GM20000 (cell line): ENCODE measurements at regions not wholly inside any gene's neighbourhood (a gene's known extent, or its start where the extent isn't known, plus 50 kb on each side); places are given as distances from the start of the nearest gene placed in this dataset.
A peak's percentile ranks its signal among the peaks of the same experiment; 100 is the strongest.

Experiments used
- DNase-seq: peaks from one replicate; pipeline ENCODE4 v3.0.0; 2012; ENCODE audit warnings: low spot score
- TF ChIP-seq, protein P1 (sequence below): IDR thresholded peaks from 2 replicates; pipeline ENCODE4 v1.5.1; 2012; ENCODE audit warnings: mild to moderate bottlenecking, control low read depth; ENCODE audit errors: extremely low read depth, missing control alignments

DNA sequence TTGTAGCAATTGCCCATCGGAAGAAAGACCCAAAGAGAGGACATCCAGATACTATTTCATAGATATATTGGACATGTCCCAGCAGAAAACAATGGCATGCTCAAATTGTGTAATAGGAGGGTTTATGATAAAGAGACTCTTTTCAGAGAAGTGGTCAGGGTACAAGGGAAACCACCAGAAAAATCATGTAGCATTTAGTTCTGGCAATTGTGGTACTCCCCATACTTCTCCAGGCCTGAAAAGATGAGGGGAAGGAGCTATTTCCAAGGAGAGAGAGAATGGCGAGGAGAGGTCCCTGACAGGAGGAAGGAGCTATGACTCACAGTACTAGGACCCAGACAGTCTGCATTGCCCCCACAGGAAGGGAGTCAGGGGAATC, 68.4 kb upstream of the ADO start:
- no peak for DNase-seq
- TF ChIP-seq, protein P1, sequence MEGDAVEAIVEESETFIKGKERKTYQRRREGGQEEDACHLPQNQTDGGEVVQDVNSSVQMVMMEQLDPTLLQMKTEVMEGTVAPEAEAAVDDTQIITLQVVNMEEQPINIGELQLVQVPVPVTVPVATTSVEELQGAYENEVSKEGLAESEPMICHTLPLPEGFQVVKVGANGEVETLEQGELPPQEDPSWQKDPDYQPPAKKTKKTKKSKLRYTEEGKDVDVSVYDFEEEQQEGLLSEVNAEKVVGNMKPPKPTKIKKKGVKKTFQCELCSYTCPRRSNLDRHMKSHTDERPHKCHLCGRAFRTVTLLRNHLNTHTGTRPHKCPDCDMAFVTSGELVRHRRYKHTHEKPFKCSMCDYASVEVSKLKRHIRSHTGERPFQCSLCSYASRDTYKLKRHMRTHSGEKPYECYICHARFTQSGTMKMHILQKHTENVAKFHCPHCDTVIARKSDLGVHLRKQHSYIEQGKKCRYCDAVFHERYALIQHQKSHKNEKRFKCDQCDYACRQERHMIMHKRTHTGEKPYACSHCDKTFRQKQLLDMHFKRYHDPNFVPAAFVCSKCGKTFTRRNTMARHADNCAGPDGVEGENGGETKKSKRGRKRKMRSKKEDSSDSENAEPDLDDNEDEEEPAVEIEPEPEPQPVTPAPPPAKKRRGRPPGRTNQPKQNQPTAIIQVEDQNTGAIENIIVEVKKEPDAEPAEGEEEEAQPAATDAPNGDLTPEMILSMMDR = no peak

DNA sequence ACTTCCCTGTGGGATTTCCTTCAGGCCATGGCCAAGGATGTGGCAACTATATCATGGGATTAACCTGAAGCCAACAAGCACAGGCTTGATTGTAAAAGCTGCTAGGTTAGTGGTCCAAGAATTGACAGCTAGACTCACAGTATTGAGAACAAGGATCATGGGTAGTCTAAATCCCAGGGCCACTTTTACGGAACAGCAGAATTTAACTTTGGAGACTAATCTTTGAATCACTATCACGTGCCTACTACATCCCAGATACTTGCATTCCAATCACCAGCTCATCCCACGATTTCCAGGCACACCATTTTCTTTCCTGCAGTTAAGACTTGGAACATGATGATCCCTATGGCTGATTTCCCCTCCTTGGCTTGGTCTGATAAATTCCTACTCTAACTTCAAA, 65.6 kb upstream of the ADO start:
- TF ChIP-seq, protein P1 = no peak
- no peak for DNase-seq

DNA sequence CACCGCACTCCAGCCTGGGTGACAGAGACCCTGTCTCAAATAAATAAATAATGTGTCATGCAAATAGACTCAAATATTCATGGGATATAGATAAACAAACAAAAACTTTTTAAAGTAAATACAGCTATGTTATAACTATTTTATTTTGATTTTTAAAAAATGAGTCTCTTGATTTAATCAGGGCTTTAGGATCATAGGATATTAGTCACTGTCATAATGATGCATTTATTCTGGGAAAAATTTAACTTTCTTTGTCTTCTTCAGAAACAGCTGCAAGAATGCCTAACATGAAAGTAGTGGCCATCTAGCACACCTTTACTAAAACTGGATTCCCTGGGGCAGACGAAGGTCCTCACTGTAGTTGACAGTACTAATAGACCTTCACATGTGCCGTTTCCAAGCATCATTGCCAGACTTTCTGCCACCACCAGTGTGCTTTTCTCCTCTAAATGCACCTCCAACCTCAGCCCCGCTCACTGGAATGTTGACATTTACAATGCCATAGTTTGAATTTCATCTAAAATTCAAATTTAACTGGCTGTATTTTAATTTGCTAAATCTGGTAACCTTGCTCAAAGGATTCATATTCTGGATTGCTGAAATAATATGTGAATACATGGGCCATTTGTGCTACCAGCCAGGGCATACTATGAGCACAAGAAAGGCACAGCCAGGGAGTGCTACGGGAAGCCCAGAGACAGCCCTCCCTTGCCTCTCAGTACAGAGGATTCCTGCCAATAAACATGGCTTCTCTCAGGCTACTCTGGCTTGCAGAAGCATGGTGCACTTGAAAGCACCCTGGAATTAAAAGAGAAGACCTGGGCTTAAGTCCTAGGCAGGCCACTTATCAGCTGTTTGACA, 63.4 kb upstream of the ADO start:
- no peak for DNase-seq
- TF ChIP-seq, protein P1 = no peak

DNA sequence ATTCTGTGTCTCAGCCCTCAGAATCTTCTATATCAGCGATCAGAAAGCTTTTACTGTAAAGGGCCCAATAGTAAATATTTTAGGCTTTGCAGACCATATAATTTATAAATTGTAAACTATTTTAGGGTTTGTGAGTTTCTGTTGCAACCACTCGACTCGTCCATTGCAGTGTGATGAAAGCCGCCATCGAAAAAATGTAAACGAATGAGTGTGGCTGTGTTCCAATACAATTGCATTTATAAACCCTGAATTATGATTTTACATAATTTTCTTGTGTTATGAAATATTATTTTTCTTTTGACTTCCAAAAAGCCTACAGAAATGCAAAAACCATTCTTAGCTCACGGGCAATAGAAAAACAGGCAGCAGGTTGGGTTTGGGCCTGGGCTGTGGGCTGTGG, 62.5 kb upstream of the ADO start:
- no peak for DNase-seq
- TF ChIP-seq, protein P1 = no peak

DNA sequence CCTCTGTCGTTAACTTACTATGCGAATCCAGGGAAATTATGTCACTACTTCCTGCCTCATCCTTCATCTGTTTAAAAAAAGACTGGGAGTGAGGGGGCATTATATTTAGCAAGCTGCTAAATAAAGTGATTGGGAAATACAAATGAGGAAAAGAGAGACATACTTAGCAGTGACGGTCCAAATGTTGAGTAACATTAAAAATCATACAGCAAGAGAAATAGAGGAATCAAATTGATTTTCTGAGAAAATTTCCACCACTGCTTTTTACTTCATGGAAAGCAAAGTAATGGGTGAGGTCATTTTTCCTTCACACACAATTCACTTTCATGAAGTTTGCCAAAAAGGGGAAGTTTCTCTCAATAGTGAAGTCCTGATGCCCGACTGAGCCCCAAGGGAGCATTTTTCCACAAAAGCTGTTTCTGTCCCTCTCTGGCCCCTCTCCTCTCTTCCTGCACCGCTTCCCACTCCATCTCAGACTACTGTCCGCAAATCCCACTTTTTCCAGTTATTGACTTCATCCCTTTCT, 61.9 kb upstream of the ADO start:
- TF ChIP-seq, protein P1 = no peak
- peak; percentile 22 for DNase-seq

DNA sequence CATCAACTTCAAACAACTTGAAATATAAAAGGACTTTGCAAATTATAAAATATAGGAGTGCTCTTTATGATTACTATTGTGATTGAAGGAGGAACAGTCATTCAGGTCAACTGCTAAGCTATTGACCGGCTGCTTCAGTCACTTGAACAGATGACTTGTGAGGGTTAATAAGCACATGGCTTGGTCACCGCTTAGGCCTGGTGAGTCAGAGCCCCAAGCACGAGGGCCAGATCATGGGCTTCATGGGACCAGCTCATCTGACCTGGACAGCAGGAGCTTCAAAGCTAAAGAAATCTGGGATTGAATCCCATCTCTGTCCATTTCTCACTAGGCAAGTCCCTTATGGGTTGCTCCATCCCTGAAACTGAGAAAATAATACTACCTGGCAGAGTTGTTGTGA, 60.4 kb upstream of the ADO start:
- TF ChIP-seq, protein P1 = no peak
- no peak for DNase-seq

DNA sequence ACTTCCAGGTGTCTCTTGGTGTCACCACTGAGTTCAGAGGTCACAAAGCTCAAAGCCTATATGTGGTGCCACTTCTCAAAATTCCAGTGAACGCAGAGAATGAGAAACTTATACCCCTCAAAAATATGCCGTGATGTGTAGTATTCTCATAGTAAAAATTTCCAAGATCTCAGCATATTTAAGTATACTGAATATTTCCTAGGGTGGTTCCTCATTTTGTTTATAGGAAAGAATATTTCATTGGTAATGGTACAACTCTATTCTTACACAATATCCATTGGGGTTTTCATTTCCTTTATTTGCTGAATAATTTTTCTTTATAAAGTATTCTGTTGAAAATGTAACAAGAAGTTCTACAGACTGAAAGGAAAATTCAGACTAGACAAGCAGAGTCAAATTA, 58.9 kb upstream of the ADO start:
- TF ChIP-seq, protein P1 = no peak
- no peak for DNase-seq
